HG03095 (cell line): ENCODE measurements at regions not wholly inside any gene's neighbourhood (a gene's known extent, or its start where the extent isn't known, plus 50 kb on each side); places are given as distances from the start of the nearest gene placed in this dataset.
"Not testable (repeated sequence)": the region's sequence is repeated elsewhere in the genome, so short reads cannot be mapped to it uniquely, and the experiment has no call there.

Experiments used
- ATAC-seq: cut with Tn5 transposase; IDR thresholded peaks from one replicate; pipeline ENCODE4 v1.9.1; 2021; ENCODE audit warnings: moderate library complexity; ENCODE audit not compliant: unreplicated experiment

DNA sequence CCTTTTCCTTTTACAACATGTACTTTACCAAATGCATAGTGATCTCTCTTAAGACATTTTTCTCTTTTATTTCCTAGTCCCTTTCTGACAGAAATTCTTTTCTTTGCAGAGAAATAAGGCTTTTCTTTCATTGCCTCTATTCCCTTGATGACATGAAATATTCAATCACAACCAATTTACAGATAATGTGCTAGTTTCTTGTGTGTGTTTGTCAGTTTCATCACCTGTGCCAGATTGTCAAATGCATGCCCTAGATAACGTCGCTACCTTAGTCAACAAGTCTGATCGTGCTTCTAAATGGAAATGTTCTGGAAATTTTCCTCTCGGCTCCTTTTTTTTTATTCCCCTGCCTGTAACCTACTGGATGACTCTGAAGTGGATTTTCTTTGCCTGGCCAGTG lies 478.1 kb downstream of the KLF5 start:
- ATAC-seq = no peak

DNA sequence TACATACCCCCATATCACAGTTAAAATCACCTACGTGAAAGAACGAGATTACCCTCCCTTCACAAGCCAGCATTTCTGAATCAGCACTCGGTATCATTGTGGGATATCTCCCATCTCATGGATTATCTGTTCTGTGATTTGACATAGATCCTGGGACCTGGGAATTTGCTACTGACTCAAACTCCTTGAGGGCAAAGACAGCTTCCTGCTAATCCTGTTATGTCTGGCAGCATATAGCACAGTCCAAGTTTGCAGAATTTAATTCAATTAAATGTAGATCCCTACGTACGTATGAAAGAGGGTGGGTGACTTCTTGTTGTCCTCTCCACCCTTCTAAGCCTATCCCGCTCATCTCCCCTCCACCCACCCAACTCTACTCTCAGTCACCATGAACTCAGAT lies 476.5 kb downstream of the KLF5 start:
- ATAC-seq = no peak

DNA sequence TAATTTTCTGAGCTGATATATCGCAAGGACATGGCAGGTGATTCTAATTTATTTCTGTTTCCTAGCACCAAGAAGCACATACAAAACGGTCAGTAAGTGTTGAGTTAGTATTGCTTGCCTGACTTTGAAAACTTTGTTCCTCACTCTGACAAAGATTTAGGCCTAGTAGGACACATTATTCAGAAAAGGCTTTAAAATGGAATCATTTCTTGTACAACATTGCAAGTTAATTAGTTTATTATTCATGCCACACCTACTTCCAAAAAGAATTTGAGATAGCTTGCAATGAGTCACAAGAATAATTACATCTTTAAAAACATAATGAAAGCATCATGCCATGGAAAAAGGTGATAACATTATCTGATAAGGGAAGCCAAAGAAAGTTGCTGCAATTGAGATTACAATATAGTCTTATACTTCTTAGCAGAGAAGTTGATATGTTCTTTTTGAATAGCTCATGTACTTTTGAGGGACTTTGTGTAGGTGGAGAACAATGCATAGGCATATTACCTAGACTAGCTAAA lies 474.2 kb downstream of the KLF5 start:
- ATAC-seq = no peak

DNA sequence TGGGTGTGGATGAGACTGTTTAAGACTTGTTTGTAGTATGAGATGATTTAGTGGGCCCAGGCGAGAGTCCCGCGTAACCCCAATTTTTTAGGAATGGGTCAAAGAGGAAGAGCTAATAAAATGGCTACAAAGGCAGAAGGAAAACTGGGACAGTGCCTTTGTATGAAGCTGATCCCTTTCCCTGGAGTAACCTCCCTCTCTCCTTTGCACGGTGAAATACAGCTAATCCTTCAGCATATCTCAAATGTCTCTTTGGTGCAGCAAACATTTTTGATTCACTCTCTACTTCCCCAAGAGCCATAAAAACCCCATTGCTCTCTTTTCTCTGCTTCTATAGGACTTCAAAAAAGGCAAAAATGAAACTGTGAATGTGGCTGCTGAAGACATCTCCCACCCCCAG lies 473.8 kb downstream of the KLF5 start:
- ATAC-seq = no peak

DNA sequence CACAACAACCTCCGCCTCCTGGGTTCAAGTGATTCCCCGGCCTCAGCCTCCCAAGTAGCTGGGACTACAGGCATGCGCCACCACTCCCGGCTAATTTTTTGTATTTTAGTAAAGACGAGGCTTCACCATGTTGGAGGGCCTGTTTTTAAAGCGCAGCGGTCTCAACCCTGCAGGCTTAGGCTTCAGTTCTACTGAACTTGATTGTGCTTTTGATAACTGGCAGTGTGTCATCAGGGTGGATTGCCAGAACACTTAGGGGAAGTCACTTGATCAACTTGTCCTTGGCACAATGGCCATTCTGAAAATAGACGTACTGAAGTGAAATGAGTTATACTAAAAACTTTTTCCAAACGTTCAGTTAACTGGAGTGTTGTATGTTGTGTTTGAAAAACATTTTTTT lies 472.2 kb downstream of the KLF5 start:
- ATAC-seq = no peak

DNA sequence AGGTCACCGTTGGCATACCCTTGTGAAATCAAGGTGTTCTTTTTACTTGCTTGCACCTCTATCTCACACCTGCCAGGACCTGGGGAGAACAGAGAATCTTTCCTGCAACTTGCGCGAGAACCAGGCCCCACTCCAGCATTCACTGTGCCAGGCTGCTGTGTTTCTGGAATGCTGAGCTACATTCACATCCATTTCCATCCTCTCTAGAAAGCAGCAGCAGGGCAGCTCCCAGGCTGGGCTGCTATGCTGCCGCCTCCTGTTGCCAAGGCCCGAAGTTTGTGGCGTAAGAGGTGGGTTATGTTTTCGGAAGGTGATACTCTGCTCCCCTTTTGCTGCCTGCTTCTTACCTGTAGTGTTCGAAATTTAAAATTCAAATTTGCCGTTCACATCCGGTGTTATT lies 464.1 kb downstream of the KLF5 start:
- ATAC-seq = no peak

DNA sequence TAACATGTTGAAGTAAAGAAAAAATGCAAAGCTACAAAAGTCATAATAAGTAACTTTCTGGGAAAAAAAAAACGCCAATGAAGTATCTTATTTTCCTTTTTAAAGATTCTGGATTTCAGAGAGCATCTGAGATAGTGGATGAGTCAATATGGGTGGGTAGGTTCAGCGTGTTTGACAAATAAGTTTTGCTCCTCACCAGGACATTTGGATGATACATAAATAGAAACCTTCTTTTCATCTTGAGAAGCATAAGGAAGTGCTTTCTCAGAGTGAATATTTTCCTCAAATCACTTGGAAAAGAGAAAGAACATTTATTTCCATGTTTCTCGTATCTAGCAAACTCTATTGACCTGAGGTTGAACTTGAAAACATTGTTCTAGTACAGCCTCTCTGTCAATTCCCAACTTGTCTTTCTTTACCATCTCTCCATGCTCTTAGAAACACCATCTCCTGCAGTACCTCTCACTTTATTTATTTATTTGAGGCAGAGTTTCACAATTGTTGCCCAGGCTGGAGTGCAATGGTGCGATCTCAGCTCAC lies 463.2 kb downstream of the KLF5 start:
- ATAC-seq = no peak

DNA sequence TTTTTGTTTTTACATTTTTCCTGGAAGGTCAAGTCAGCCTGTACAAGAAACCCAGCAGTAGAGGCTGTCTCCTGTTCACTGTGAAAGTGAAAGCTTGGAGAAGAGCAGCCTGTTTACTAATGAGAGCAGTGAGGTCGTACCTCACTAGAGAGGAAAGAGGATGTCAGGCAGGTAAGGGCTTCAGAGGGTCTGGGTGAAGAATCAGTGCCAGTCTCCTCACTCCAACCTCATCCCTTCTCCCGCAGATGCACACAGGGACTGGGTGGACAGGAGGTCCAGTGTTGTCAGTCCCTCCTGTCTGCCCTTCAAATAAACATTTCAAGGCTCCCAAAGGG lies 462.5 kb downstream of the KLF5 start:
- no peak for ATAC-seq

DNA sequence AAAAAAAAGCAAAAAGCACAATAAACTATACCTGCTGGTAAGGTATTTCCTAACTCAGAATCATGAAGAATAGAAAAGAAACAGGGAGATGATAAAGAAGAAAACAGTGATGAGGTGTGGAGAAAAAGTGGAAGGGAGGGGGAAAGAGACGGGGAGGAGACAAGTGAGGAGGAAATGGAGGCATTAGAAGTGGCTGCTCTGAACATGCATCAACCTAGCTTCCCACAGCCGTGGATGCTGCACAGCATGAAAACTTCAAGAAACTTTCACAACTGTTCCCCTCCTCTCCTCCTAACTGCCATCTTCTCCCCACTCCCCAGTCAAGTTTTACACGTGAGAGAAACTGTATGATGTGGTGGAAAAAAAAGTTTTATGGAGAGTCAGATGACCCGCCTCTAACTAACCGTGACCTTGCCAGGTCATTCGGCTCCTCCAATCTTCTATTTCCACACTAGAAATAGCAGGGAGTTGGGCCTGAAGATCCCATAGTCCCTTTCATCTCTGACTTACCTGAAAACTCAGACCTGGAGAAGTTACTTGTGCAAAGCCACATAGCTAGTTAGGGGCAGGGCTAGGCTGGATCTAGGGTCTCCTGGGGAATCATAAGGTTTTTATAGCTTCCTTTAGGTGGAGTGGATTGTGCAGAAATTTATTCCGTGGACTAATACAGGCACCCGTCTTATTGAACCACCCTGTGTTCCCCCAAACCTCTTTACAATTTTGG lies 461.9 kb downstream of the KLF5 start:
- ATAC-seq = no peak

DNA sequence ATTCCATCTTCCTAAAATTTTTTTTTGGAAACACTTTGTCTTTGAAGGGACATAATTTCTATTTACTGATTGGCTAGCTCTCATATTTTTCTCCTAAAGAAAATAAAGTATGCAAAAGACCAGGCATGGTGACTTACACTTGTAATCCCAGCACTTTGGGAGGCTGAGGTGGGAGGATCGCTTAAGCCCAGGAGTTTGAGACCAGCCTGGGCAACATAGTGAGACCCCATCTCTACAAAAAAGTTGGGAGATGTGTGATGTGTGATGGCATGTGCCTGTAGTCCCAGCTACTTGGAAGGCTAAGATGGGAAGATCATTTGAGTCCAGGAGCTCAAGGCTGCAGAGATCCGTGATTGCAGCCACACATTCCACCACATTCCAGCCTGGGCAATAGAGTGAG lies 461.3 kb downstream of the KLF5 start:
- not testable (repeated sequence) for ATAC-seq

DNA sequence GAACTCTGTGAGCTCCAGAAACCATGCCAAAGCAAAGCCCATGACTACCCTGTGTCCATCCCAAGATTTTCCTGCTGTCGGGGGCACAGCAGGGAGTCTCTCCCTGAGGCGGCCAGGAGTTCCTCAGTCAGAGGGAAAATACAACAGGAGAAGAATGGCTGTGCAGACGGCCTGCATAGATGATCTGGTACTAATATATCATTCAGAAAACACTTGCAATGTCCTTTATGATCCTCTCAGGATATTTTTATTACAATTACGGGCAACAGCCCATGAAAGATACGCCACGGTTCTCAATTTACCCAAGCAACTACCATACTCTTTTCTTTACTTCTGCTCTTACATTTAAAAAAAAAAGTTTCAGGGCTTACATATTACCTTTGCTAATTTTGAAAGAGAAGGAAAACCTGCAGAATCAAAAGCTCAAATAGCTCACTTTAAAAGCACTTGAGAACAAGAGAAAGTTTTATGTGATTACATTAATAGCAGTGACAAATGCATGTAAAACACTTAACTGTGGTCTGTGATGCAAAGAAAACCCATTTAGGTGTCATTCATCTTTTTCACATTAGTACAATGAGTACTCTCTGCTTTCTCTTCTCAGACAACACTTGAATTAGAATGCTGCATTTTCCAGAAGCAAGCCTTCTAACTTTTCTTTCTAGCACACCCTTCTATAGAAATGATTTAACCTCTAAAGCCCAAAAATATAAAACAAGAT lies 460.8 kb downstream of the KLF5 start:
- ATAC-seq = no peak

DNA sequence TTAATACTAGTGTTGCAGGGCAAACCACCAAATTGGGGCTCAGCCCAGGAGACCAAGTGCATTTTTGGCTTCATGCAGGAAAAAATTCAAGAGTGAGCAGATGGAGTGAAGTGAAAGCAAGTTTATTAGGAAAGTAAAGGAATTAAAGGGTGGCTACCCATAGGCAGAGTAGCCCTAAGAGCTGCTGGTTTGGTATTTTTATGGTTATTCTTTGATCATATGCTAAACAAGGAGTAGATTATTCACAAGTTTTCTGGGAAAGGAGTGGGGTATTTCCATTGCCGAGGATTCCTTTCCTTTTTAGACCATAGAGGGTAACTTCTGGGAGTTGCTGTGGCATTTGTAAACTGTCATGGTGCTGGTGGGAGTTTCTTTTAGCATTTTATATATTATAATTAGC lies 459.0 kb downstream of the KLF5 start:
- no peak for ATAC-seq

DNA sequence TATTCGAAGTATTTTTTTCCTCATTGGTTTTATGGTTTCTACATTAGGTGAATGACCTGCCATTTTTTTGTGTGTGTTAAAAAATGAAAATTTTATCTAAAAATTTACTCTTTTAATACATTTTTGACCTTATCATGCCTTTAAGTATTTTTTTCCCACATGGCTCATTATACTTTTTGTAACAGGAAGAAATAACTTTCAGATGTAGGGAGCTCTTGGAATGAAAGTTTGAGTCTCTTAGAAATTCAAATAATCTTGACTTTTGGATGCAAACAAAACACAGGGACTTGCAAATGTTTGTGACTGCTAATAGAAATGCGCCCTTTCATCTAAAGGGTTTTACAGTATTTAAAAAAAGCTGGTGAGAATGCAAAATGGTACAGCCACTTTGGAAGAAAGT lies 457.9 kb downstream of the KLF5 start:
- ATAC-seq = no peak

DNA sequence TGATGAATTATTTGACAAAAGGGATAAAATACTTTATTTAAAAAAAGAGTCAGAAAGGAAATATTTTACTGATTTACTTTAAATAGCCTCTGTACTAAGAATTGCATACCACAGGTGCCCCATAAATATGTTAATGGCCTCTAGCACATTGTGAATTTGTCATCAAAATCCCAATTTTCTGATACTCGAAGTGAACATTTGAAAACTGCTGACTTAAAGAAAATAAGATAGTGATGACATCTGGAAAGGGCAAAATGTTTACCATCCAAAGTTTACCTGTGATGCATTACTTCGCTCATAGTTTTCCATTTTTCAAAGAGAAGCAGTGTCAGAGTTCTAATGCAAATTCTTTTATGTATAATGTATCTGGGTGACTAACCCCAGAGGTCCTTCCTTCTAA lies 455.4 kb downstream of the KLF5 start:
- ATAC-seq = no peak

DNA sequence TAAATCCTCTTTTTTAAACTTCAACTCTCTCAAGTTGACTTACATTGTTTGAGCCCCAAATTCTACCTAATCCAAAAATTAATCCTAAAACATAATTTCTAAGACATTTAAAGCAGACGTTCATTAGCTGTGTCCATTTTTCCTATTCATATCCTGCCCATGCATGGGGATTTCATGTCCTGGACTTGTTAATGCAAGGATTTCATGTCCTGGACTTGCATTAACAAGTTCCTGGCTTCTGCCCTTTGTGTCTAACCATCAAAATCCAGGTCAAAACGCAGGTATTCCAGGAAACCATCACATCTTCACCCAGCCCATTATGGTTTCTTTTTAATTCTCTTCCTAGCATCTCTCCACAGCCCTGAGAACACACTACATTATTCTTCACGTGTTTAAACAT lies 454.9 kb downstream of the KLF5 start:
- no peak for ATAC-seq

DNA sequence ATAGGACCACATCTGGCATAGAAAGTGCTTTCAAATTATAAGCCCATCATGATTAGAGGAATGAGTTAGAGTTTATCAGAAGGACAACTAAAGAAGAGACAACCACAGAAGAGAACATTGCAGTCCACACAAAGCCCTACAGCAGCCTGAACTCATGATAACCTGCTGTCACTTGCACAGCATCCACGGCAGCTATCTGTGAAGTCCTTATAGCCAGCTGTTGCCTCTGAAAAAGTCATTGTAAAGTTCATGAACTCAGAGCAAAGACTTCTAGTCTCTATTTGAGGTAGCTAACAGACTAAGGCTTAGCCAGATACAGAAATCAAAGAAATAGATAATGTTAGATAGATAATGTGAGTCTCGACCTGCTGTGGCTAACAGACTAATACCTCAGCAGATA lies 450.0 kb downstream of the KLF5 start:
- no peak for ATAC-seq

DNA sequence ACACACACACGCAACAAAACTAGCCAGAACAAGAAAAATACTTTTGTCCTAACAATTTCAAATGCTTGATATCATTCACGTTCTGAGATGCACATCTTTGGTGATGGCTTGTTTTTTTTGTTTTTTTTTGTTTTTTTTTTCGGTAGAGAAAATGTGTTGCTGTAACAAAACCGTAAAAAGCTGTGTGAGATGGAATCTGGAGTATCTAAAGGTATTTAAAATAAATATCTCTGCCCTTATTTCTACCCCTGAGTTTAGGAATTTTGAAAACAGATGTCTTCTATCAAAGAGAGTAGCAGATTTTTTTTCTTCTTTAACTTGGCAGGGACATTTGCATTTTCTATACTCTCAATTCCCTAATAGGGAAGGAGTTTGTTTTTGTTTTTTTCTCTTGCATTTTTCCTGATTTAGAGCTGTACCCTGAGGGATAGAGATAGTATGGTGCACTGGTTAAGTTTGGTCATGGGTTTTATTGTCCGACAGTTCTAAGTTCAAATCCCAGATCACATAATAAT lies 446.6 kb downstream of the KLF5 start:
- ATAC-seq = no peak

DNA sequence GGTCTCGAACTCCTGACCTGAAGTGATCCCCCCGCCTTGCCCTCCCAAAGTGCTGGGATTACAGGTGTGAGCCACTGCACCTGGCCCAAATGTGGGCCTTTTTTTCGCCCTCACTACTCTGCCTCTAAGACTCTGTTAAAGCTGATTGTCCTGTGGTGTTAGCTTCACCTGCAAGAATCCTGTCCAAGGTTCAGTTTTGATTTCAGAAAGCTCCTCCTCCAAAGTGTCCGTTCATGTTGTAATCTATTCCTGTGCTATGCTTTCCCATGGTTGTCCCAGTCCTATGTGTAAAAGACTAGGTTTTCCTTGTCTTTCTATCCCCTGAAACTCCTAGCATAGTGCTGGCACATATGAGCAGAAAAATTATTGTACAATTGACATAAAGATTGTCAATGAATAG lies 440.9 kb downstream of the KLF5 start:
- ATAC-seq = no peak

DNA sequence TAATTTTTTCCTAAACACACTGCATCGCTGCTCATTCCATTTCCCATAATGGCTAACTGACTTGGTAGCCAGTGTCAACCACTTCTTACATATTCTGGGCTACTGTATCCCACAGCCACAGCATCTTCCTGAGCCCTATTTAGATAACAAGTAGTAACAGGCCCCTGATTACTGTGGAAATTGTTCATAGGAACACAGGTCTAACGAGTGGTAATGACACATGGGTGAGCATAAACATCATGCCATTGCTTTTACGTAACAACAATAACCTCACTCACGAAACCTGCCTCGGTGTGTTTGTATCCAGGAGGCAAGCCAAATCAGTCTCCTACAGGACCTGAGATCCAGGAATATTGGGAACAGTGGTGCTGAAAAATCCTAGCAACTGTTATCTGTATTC lies 438.6 kb downstream of the KLF5 start:
- no peak for ATAC-seq

DNA sequence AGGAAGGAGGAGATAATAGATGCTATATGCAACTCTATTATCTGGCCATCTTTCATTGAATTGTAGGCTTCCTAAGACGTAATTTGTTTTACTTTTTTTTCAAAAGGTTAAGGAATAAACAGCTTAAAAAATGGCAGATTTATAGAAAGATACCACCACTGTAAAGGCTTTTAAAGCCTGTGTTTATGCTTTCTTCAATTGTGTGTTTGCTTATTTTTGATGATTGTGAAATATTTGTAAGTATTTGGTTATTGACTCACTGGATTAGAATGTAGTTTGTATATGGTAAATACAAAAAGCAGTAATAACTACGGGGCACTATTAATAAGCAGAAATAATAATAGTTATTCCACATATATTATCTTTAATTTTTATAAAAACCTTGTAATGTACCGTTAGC lies 437.9 kb downstream of the KLF5 start:
- ATAC-seq = no peak

DNA sequence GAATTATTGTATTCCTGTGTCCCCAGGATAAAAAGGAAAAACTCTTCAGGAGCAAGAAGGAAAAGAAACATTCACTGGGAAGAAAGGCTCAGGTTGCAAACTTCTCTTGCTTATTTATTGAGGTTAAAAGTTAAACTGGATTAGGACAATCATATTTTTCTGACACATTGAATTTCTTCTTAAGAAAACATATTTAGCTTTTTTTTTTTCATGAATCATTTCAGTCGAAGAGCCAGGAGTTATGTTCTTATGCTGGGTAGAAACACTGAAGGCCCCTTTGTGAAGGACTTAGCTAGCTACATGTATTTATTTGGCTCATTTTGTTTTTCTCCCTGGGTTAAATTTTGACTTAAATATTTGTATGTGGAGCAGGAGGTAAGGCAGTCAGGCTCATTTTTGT lies 434.0 kb downstream of the KLF5 start:
- no peak for ATAC-seq

DNA sequence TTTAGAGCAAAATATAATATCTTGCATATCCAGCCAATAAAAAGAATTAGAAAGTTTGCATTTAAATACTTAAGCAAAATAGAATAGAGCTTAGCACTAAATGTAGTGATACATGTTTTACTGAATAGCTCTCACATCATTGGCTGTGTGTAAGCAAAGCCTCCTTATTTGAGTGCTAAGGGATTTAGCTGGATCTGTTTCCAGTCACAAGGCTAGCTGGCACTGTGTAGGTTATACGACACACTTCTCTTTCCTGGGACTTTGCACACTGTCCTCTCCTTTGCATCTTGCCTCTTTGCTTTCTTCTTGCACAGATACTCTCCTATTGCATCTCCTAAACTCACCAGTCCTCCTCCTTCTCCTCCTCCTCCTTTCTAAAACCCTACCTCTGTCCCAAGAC lies 423.8 kb downstream of the KLF5 start:
- no peak for ATAC-seq
